Esophagus squamous epithelium (tissue), 4 donors: ENCODE measurements at regions not wholly inside any gene's neighbourhood (a gene's known extent, or its start where the extent isn't known, plus 50 kb on each side); places are given as distances from the start of the nearest gene placed in this dataset.

Source experiments
- CTCF ChIP-seq, 6 experiments: fragments of 450-650 bp in 4 of 6; fragments of 200-600 bp in 2 of 6; sonication (generic) in 2 of 6; IDR thresholded peaks; one replicate each; pipeline ENCODE4 v1.5.1; 2016 to 2019; ENCODE audit warnings: antibody characterized with exemption in 6 of 6, mild to moderate bottlenecking in 4 of 6, moderate library complexity in 4 of 6
- POLR2A ChIP-seq, 4 donors: fragments of 450-650 bp; IDR thresholded peaks; one replicate each; pipeline ENCODE4 v1.6.1; 2017; ENCODE audit warnings: antibody characterized with exemption in 4 of 4, mild to moderate bottlenecking in 4 of 4, moderate library complexity in 3 of 4

GRCh38 chr14:25869854-25870253 lies 728.0 kb downstream of the NOVA1 start:
- TF ChIP-seq CTCF (IDR thresholded peaks at IDR 0.05) (no peak), POLR2A (IDR thresholded peaks at IDR 0.05) (no peak)
